GM12878 (cell line): ENCODE measurements at regions not wholly inside any gene's neighbourhood (a gene's known extent, or its start where the extent isn't known, plus 50 kb on each side); places are given as distances from the start of the nearest gene placed in this dataset.

Experiments
- ATAC-seq: fragments of 200-7000 bp; cut with Tn5 transposase; 3 replicates; pipeline ENCODE4 v1.9.1; 2020; ENCODE audit warnings: mild to moderate bottlenecking, moderate library complexity
- BruUV-seq: library from RNA; stranded (reverse); fragments of 400-500 nt; replicated peaks from 2 replicates; lab custom pipeline; 2021; lab: Mats Ljungman, UMichigan
- CTCF ChIA-PET: fragments of 300-600 bp; sonication (Branson Sonifier 250); formaldehyde crosslinking; extraction: SDS; loops from one replicate; lab custom pipeline; 2021; ENCODE audit warnings: inconsistent platforms; lab: Yijun Ruan, JAX
- POLR2A ChIA-PET: fragments of 350-600 bp; formaldehyde crosslinking; extraction: SDS; loops from one replicate; lab custom pipeline; 2021; ENCODE audit warnings: inconsistent platforms; lab: Charles Lee
- RAD21 ChIA-PET: fragments of 300-600 bp; sonication (Branson Sonifier 250); formaldehyde crosslinking; loops from one replicate; lab custom pipeline; 2023; ENCODE audit warnings: antibody characterized with exemption; ENCODE audit not compliant: unreplicated experiment; lab: Charles Lee
- SMC1A ChIA-PET: fragments of 300-600 bp; sonication (Branson Sonifier 250); formaldehyde crosslinking; loops from one replicate; lab custom pipeline; 2023; ENCODE audit not compliant: unreplicated experiment, uncharacterized antibody; lab: Charles Lee
- DNase-seq: peaks from one replicate; pipeline ENCODE4 v3.0.0-alpha.2; 2011; ENCODE audit warnings: low read depth, low spot score
- FAIRE-seq: peaks from 3 replicates; lab custom pipeline; 2011; peaks lifted over from hg19 to GRCh38; lab: Jason Lieb, UNC
- H2AFZ ChIP-seq: 2 replicates; pipeline ENCODE4 v1.6.0; 2011; ENCODE audit warnings: low read depth, low read length, control low read depth; ENCODE audit not compliant: control insufficient read depth
- H3K27ac ChIP-seq: 2 replicates; pipeline ENCODE4 v1.5.1; 2011; ENCODE audit warnings: control low read depth; ENCODE audit not compliant: control insufficient read depth, insufficient read depth
- H3K27me3 ChIP-seq, 2 experiments: replicated peaks in 1 of 2; 2 replicates each; pipeline versions ENCODE4 v1.6.0 to v1.6.1; 2011; ENCODE audit warnings: low read length in 1 of 2; ENCODE audit not compliant: control insufficient read depth in 2 of 2, insufficient read depth in 2 of 2
- H3K36me3 ChIP-seq, 2 experiments: 2 replicates each; pipeline ENCODE4 v1.5.1; 2011; ENCODE audit warnings: low read length in 1 of 2; ENCODE audit not compliant: control insufficient read depth in 2 of 2, insufficient read depth in 2 of 2
- H3K4me1 ChIP-seq: 2 replicates; pipeline ENCODE4 v1.6.1; 2011; ENCODE audit warnings: mild to moderate bottlenecking, low read length, moderate library complexity, mixed read lengths; ENCODE audit not compliant: control insufficient read depth, insufficient read depth
- H3K4me2 ChIP-seq: 2 replicates; pipeline ENCODE4 v1.6.0; 2011; ENCODE audit warnings: control low read depth; ENCODE audit not compliant: control insufficient read depth, insufficient read depth
- H3K4me3 ChIP-seq: fragments of 200-600 bp; sonication (generic); 2 replicates; pipeline ENCODE4 v1.5.1; 2016
- H3K79me2 ChIP-seq: 2 replicates; pipeline ENCODE4 v1.6.0; 2011; ENCODE audit warnings: low read length; ENCODE audit not compliant: control insufficient read depth, insufficient read depth
- H3K9ac ChIP-seq: 2 replicates; pipeline ENCODE4 v1.8.0; 2011; ENCODE audit warnings: low read length, control low read depth, mixed read lengths; ENCODE audit not compliant: control insufficient read depth, insufficient read depth
- H3K9me3 ChIP-seq: replicated peaks from 3 replicates; pipeline ENCODE4 v1.5.1; 2011; ENCODE audit warnings: mild to moderate bottlenecking, low read length; ENCODE audit not compliant: control insufficient read depth, insufficient read depth
- H4K20me1 ChIP-seq: 2 replicates; pipeline ENCODE4 v1.6.0; 2011; ENCODE audit not compliant: control insufficient read depth, insufficient read depth
- CBX5 ChIP-seq: sonication (generic); IDR thresholded peaks from 2 replicates; pipeline ENCODE4 v1.6.1; 2016; ENCODE audit warnings: low read depth, moderate library complexity, mild to moderate bottlenecking, inconsistent platforms
- CREM ChIP-seq: IDR thresholded peaks from 2 replicates; pipeline ENCODE4 v1.6.1; 2014; ENCODE audit warnings: antibody characterized with exemption, low read depth
- WGBS: methylation state at CpG from one replicate; pipeline ENCODE4 v1.1.6; 2016; ENCODE audit warnings: low lambda C conversion rate; ENCODE audit not compliant: insufficient replicate concordance, insufficient coverage; ENCODE audit errors: missing lambda C conversion rate; 5-methylcytosine and 5-hydroxymethylcytosine counted together
- in situ Hi-C: fragments of 300-500 bp; cut with MboI; formaldehyde crosslinking; loops from 9 replicates; pipeline ENCODE4 v1.14.3; 2018; ENCODE audit warnings: mixed read lengths
- intact Hi-C: fragments of 100-400 bp; cut with micrococcal nuclease; formaldehyde crosslinking; loops from one replicate; pipeline ENCODE4 v1.14.2; 2022; ENCODE audit not compliant: unreplicated experiment
- TF ChIP-seq, protein P1 (sequence below): fragments of 450-650 bp; IDR thresholded peaks from 2 replicates; pipeline ENCODE4 v1.6.1; 2017; ENCODE audit warnings: mild to moderate bottlenecking, moderate library complexity
- TF ChIP-seq, protein P2 (sequence below): fragments of 450-650 bp; IDR thresholded peaks from 2 replicates; pipeline ENCODE4 v1.6.1; 2018; ENCODE audit warnings: mild to moderate bottlenecking, low read depth, moderate library complexity; ENCODE audit not compliant: partially characterized antibody

DNA sequence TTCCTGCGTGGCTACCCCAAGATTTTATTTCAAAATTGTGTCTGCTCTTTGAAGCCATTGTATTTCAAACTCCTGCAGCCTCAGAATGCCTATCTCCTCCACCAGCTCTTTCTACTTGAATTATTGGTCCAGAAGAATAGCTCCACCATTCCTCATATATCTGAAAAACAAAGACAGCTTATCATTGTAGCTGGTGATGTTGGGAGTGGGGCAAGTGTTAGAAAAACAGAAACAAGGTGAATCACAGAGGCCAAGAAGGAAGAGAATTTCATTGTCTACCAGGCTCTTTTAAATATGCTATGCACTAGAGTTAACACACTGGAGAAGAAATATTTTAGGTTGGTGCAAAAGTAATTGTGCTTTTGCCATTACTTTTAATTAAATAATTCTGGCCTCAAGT is 307.9 kb upstream of the ROPN1 start (continued):
- TF ChIP-seq, protein P1, sequence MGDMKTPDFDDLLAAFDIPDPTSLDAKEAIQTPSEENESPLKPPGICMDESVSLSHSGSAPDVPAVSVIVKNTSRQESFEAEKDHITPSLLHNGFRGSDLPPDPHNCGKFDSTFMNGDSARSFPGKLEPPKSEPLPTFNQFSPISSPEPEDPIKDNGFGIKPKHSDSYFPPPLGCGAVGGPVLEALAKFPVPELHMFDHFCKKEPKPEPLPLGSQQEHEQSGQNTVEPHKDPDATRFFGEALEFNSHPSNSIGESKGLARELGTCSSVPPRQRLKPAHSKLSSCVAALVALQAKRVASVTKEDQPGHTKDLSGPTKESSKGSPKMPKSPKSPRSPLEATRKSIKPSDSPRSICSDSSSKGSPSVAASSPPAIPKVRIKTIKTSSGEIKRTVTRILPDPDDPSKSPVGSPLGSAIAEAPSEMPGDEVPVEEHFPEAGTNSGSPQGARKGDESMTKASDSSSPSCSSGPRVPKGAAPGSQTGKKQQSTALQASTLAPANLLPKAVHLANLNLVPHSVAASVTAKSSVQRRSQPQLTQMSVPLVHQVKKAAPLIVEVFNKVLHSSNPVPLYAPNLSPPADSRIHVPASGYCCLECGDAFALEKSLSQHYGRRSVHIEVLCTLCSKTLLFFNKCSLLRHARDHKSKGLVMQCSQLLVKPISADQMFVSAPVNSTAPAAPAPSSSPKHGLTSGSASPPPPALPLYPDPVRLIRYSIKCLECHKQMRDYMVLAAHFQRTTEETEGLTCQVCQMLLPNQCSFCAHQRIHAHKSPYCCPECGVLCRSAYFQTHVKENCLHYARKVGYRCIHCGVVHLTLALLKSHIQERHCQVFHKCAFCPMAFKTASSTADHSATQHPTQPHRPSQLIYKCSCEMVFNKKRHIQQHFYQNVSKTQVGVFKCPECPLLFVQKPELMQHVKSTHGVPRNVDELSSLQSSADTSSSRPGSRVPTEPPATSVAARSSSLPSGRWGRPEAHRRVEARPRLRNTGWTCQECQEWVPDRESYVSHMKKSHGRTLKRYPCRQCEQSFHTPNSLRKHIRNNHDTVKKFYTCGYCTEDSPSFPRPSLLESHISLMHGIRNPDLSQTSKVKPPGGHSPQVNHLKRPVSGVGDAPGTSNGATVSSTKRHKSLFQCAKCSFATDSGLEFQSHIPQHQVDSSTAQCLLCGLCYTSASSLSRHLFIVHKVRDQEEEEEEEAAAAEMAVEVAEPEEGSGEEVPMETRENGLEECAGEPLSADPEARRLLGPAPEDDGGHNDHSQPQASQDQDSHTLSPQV: no peak
- TF ChIP-seq, protein P2, sequence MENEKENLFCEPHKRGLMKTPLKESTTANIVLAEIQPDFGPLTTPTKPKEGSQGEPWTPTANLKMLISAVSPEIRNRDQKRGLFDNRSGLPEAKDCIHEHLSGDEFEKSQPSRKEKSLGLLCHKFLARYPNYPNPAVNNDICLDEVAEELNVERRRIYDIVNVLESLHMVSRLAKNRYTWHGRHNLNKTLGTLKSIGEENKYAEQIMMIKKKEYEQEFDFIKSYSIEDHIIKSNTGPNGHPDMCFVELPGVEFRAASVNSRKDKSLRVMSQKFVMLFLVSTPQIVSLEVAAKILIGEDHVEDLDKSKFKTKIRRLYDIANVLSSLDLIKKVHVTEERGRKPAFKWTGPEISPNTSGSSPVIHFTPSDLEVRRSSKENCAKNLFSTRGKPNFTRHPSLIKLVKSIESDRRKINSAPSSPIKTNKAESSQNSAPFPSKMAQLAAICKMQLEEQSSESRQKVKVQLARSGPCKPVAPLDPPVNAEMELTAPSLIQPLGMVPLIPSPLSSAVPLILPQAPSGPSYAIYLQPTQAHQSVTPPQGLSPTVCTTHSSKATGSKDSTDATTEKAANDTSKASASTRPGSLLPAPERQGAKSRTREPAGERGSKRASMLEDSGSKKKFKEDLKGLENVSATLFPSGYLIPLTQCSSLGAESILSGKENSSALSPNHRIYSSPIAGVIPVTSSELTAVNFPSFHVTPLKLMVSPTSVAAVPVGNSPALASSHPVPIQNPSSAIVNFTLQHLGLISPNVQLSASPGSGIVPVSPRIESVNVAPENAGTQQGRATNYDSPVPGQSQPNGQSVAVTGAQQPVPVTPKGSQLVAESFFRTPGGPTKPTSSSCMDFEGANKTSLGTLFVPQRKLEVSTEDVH: no peak

DNA sequence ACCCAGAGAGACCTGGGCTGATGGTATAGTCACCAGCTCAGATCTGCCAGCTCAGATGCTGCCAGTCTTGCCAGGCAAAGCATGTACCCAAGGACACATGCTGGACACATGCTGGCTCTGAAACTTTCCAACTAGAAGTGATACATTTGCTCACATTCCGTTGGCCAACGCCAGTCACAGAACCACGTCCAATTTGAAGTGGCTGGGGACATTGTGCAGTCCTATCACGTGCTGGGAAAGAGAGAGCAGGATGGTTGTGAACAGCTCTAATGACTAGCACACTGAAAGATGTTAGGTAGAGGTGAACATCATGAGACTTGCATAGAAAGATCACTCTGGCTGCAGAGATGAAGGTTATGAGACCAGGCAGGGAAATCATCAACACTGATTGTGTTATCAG is 308.5 kb upstream of the ROPN1 start:
- no peak for DNase-seq
- ChIA-PET SMC1A (interaction anchor here (1.9 kb wide), 1 partner anchor 19 kb away, joined by 7 read pairs; no protein-coding TSS in a partner anchor), CTCF (interaction anchor here (0.6 kb wide), 1 partner anchor 51 kb away, joined by 3 read pairs; no protein-coding TSS in a partner anchor), RAD21 (interaction anchor here (1.3 kb wide), 1 partner anchor 16 kb away, joined by 5 read pairs; no protein-coding TSS in a partner anchor), POLR2A (no interaction called here)
- FAIRE-seq: no peak
- Histone ChIP-seq H3K4me2 (no peak overlapping the region), H4K20me1 (no peaks in the 10 kb centered on the region), H3K9me3 (no peaks in the 10 kb centered on the region), H3K36me3 (no peaks in the 10 kb centered on the region), H3K79me2 (no peaks in the 10 kb centered on the region), H3K27me3 (no peaks in the 10 kb centered on the region; a peak in 1 of 4 replicates)
- in situ Hi-C loops: no loop called here
- intact Hi-C loops: no loop called here
- no TSS peak for BruUV-seq
- no peak for ATAC-seq
- 28% methylated on average over 4 of the region's 4 CpGs for WGBS
- no peak for TF ChIP-seq CBX5
- TF ChIP-seq CREM: no peak
- TF ChIP-seq, all 136 proteins: peak for 0
- Histone ChIP-seq H3K27ac (no peak overlapping the region), H3K4me1 (peaks cover 6% of the 10 kb centered on the region; the same call in 1 of the 2 replicates), H3K9ac (no peak overlapping the region), H3K4me3 (no peak overlapping the region), H2AFZ (no peak overlapping the region)
